Spleen (tissue), 11 donors: ENCODE measurements at regions not wholly inside any gene's neighbourhood (a gene's known extent, or its start where the extent isn't known, plus 50 kb on each side); places are given as distances from the start of the nearest gene placed in this dataset.
A peak's percentile ranks its signal among the peaks of the same experiment; 100 is the strongest.

Experiments
- DNase-seq: peaks from one replicate; pipeline ENCODE4 v3.0.0-alpha.2; 2020
- H3K27ac ChIP-seq, 8 donors: fragments of 200-600 bp; sonication (generic) in 7 of 8; 1 replicate in 4 of 8; 2 replicates in 4 of 8; pipeline versions ENCODE4 v1.5.0 to v1.8.0; 2016 to 2021; ENCODE audit warnings: inconsistent platforms in 4 of 8, mild to moderate bottlenecking in 4 of 8, moderate library complexity in 1 of 8
- H3K27me3 ChIP-seq, 7 donors: fragments of 200-600 bp; sonication (generic) in 6 of 7; replicated peaks in 1 of 7; 1 replicate in 4 of 7; 2 replicates in 3 of 7; pipeline versions ENCODE4 v1.5.0 to v1.8.0; 2016 to 2021; ENCODE audit warnings: inconsistent platforms in 3 of 7, mild to moderate bottlenecking in 1 of 7
- H3K36me3 ChIP-seq, 6 donors: fragments of 200-600 bp; sonication (generic) in 5 of 6; 1 replicate in 4 of 6; 2 replicates in 2 of 6; pipeline versions ENCODE4 v1.5.0 to v1.8.0; 2016 to 2021; ENCODE audit warnings: inconsistent platforms in 2 of 6
- H3K4me1 ChIP-seq, 6 donors: fragments of 200-600 bp; sonication (generic) in 5 of 6; 1 replicate in 3 of 6; 2 replicates in 3 of 6; pipeline versions ENCODE4 v1.5.0 to v1.8.0; 2016 to 2021; ENCODE audit warnings: inconsistent platforms in 3 of 6
- H3K4me3 ChIP-seq, 8 donors: fragments of 200-600 bp; sonication (generic) in 7 of 8; 1 replicate in 4 of 8; 2 replicates in 4 of 8; pipeline versions ENCODE4 v1.5.0 to v1.8.0; 2016 to 2021; ENCODE audit warnings: inconsistent platforms in 4 of 8, mild to moderate bottlenecking in 4 of 8, moderate library complexity in 2 of 8
- H3K9me3 ChIP-seq, 8 donors: fragments of 200-600 bp; sonication (generic) in 7 of 8; 1 replicate in 4 of 8; 2 replicates in 4 of 8; pipeline versions ENCODE4 v1.5.0 to v1.8.0; 2016 to 2021; ENCODE audit warnings: inconsistent platforms in 4 of 8
- POLR2A ChIP-seq, 3 donors: fragments of 450-650 bp; IDR thresholded peaks; one replicate each; pipeline ENCODE4 v1.5.1; 2017; ENCODE audit warnings: antibody characterized with exemption in 3 of 3, mild to moderate bottlenecking in 1 of 3
- POLR2AphosphoS5 ChIP-seq, 3 donors: sonication (generic); formaldehyde crosslinking; IDR thresholded peaks; one replicate each; pipeline ENCODE4 v1.5.1; 2017; ENCODE audit warnings: antibody characterized with exemption in 3 of 3
- WGBS, 5 donors: extraction: QIAGEN DNeasy Blood & Tissue Kit in 3 of 5; methylation state at CpG; one replicate each; pipeline versions ENCODE4 v1.1.5 to v1.1.7; 2013 to 2018; 5-methylcytosine and 5-hydroxymethylcytosine counted together
- intact Hi-C: fragments of 100-400 bp; cut with DNase I; formaldehyde crosslinking; loops from one replicate; pipeline ENCODE4 v1.15.0; 2023; ENCODE audit warnings: low total_unique reads
- TF ChIP-seq, protein P1 (sequence below), 11 experiments: fragments of 200-600 bp in 7 of 11; fragments of 450-650 bp in 4 of 11; sonication (generic) in 4 of 11; IDR thresholded peaks in 8 of 11; conservative IDR thresholded peaks in 3 of 11; 1 replicate in 7 of 11; 2 replicates in 4 of 11; pipeline versions ENCODE4 v1.4.0 to v1.8.0; 2016 to 2021; ENCODE audit warnings: antibody characterized with exemption in 11 of 11, inconsistent platforms in 4 of 11, mild to moderate bottlenecking in 1 of 11
- donor health status: healthy with polysubstance abuse.
- donor health status: DM: no; HTN: no; CAD: no; lungs with moderate emphysema.
- donor health status: DM: no; HTN: no; CAD: no.
- donor health status: Bipolar disorder and iron deficiency.
- donor health status: healthy.
- donor health status: DM: no; HTN: no; CAD: no.
- donor health status: DM: yes; HTN: yes; CAD: no.

GRCh38 chr22:44398856-44399837, 86.4 kb upstream of the SHISAL1 start:
- Histone ChIP-seq H3K27me3 (peaks cover 0 to 35% (median 0%) of the 10 kb centered on the region in 7 donors), H3K27ac (no peak overlapping the region), H3K9me3 (no peaks in the 10 kb centered on the region), H3K4me3 (no peak overlapping the region), H3K36me3 (no peaks in the 10 kb centered on the region), H3K4me1 (peaks cover 0 to 12% (median 2%) of the 10 kb centered on the region in 6 donors)
- TF ChIP-seq POLR2A (IDR thresholded peaks at IDR 0.05) (no peak), POLR2AphosphoS5 (IDR thresholded peaks at IDR 0.05) (no peak)
- TF ChIP-seq, protein P1, sequence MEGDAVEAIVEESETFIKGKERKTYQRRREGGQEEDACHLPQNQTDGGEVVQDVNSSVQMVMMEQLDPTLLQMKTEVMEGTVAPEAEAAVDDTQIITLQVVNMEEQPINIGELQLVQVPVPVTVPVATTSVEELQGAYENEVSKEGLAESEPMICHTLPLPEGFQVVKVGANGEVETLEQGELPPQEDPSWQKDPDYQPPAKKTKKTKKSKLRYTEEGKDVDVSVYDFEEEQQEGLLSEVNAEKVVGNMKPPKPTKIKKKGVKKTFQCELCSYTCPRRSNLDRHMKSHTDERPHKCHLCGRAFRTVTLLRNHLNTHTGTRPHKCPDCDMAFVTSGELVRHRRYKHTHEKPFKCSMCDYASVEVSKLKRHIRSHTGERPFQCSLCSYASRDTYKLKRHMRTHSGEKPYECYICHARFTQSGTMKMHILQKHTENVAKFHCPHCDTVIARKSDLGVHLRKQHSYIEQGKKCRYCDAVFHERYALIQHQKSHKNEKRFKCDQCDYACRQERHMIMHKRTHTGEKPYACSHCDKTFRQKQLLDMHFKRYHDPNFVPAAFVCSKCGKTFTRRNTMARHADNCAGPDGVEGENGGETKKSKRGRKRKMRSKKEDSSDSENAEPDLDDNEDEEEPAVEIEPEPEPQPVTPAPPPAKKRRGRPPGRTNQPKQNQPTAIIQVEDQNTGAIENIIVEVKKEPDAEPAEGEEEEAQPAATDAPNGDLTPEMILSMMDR (IDR thresholded peaks at IDR 0.05 in 8 of 11, conservative IDR thresholded peaks at IDR 0.05 in 3 of 11) = no peak
- 77 to 85% (median 81%) methylated on average over 18 to 19 of the region's 19 CpGs for WGBS, 5 donors
- intact Hi-C loops = no loop called here
- peak; percentile 51 for DNase-seq

DNA sequence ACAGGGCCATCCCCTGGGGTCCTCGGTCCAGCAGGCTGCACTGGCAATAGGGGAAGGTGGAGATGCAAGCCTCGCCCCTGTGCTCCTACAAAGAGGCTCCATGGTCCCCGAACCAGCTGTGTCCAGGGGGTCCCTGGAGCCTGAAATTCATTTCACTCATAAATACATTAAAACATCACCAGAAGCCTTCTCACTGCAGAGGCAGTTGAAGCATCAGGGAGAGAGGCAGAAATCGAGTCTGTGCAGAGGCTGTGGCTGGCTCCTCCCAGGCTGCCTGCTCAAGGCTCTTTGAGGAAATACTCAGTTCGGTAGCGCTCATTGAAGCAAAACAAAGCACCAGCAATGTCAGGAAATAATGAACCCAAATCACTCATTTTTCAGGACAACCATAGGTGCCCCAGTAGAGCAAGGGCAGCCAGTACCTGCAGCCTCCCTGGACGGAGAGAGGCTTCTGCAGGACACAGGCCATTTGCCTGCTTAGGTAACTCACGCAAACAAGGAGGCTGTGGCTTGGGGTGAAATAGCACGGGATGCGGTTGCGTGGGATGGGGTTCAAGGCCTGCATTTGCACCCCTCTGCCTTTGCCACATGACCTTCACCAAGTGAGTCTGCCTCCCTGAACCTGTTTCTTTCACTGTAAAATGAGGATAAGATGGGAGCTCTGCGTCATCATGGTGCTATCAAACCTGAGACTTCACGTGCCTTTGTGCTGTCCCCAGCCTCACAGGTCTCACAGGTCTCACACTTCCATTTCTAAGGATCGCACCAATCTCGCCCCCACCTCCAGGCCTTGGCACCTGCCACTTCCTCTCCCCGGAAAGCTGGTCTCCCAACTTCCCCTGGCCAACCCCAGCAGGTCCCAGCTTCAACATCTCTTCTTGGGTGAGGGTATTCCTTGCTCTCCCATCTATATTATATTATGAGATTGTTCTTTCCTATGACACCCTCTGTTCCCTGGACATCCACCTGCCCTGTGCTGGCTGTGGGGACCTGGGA, 84.3 kb upstream of the SHISAL1 start:
- DNase-seq = peak; percentile 59
- H3K4me3 ChIP-seq = no peak overlapping the region
- TF ChIP-seq, protein P1 (IDR thresholded peaks at IDR 0.05 in 8 of 11, conservative IDR thresholded peaks at IDR 0.05 in 3 of 11) = no peak
- no peak for TF ChIP-seq POLR2AphosphoS5 (IDR thresholded peaks at IDR 0.05)
- no peak for TF ChIP-seq POLR2A (IDR thresholded peaks at IDR 0.05)
- intact Hi-C loops = no loop called here
- peaks cover 0 to 36% (median 0%) of the 10 kb centered on the region in 7 donors for H3K27me3 ChIP-seq
- H3K4me1 ChIP-seq = peaks cover 0 to 12% (median 2%) of the 10 kb centered on the region in 6 donors
- no peaks in the 10 kb centered on the region for H3K36me3 ChIP-seq
- 69 to 79% (median 73%) methylated on average over 16 of the region's 16 CpGs for WGBS, 5 donors
- no peak overlapping the region for H3K27ac ChIP-seq
- H3K9me3 ChIP-seq = no peaks in the 10 kb centered on the region

GRCh38 chr22:44396021-44396726, 83.4 kb upstream of the SHISAL1 start:
- Histone ChIP-seq H3K4me1 (peaks cover 0 to 12% (median 2%) of the 10 kb centered on the region in 6 donors), H3K27ac (no peak overlapping the region), H3K9me3 (no peaks in the 10 kb centered on the region), H3K4me3 (no peak overlapping the region), H3K36me3 (no peaks in the 10 kb centered on the region), H3K27me3 (peaks cover 0 to 40% (median 0%) of the 10 kb centered on the region in 7 donors)
- no peak for TF ChIP-seq POLR2AphosphoS5 (IDR thresholded peaks at IDR 0.05)
- TF ChIP-seq POLR2A (IDR thresholded peaks at IDR 0.05) = no peak
- TF ChIP-seq, protein P1 (IDR thresholded peaks at IDR 0.05 in 8 of 11, conservative IDR thresholded peaks at IDR 0.05 in 3 of 11) = no peak
- intact Hi-C loops = no loop called here
- peak; percentile 39 for DNase-seq
- WGBS, 5 donors = 80 to 88% (median 85%) methylated on average over 12 of the region's 12 CpGs
